GM23248 (cell line): ENCODE measurements at regions not wholly inside any gene's neighbourhood (a gene's known extent, or its start where the extent isn't known, plus 50 kb on each side); places are given as distances from the start of the nearest gene placed in this dataset.
A peak's percentile ranks its signal among the peaks of the same experiment; 100 is the strongest.

ENCODE experiments used
- DNase-seq: peaks from one replicate; pipeline ENCODE4 v3.0.0-alpha.2; 2015
- H2AFZ ChIP-seq: fragments of 200-600 bp; sonication (generic); 2 replicates; pipeline ENCODE4 v1.6.1; 2016; ENCODE audit warnings: antibody characterized with exemption
- H3F3A ChIP-seq: fragments of 200-600 bp; sonication (generic); 2 replicates; pipeline ENCODE4 v1.6.1; 2016; ENCODE audit warnings: mild to moderate bottlenecking, antibody characterized with exemption, mixed run types; ENCODE audit not compliant: insufficient read depth
- H3K27ac ChIP-seq: fragments of 200-600 bp; sonication (generic); 2 replicates; pipeline ENCODE4 v1.5.1; 2016; ENCODE audit warnings: mild to moderate bottlenecking
- H3K27me3 ChIP-seq: fragments of 200-600 bp; sonication (generic); replicated peaks from 2 replicates; pipeline ENCODE4 v1.6.1; 2016; ENCODE audit warnings: mild to moderate bottlenecking; ENCODE audit not compliant: insufficient read depth
- H3K36me3 ChIP-seq: fragments of 200-600 bp; sonication (generic); 2 replicates; pipeline ENCODE4 v1.6.1; 2016; ENCODE audit warnings: low read depth, mild to moderate bottlenecking
- H3K4me1 ChIP-seq: fragments of 200-600 bp; sonication (generic); 2 replicates; pipeline ENCODE4 v1.6.1; 2016; ENCODE audit warnings: mild to moderate bottlenecking; ENCODE audit not compliant: insufficient read depth
- H3K4me2 ChIP-seq: fragments of 200-600 bp; sonication (generic); one replicate; pipeline ENCODE4 v1.6.1; 2016; ENCODE audit warnings: mild to moderate bottlenecking; ENCODE audit not compliant: unreplicated experiment
- H3K4me3 ChIP-seq: fragments of 200-600 bp; sonication (generic); 2 replicates; pipeline ENCODE4 v1.5.1; 2016; ENCODE audit warnings: mild to moderate bottlenecking
- H3K79me2 ChIP-seq: fragments of 200-600 bp; sonication (generic); 2 replicates; pipeline ENCODE4 v1.6.1; 2016; ENCODE audit warnings: mild to moderate bottlenecking; ENCODE audit not compliant: insufficient read depth
- H3K9ac ChIP-seq: fragments of 200-600 bp; sonication (generic); 2 replicates; pipeline ENCODE4 v1.6.1; 2016; ENCODE audit warnings: mild to moderate bottlenecking
- H3K9me2 ChIP-seq: fragments of 200-600 bp; sonication (generic); 2 replicates; pipeline ENCODE4 v1.6.1; 2016; ENCODE audit warnings: mixed run types, mild to moderate bottlenecking, moderate library complexity; ENCODE audit not compliant: insufficient read depth
- H3K9me3 ChIP-seq: fragments of 200-600 bp; sonication (generic); one replicate; pipeline ENCODE4 v1.6.1; 2017; ENCODE audit warnings: low read depth
- H4K20me1 ChIP-seq: fragments of 200-600 bp; sonication (generic); 2 replicates; pipeline ENCODE4 v1.6.0; 2016; ENCODE audit not compliant: insufficient read depth
- EZH2 ChIP-seq: fragments of 200-600 bp; sonication (generic); IDR thresholded peaks from 2 replicates; pipeline ENCODE4 v1.6.1; 2018; ENCODE audit warnings: antibody characterized with exemption, mild to moderate bottlenecking; ENCODE audit not compliant: insufficient read depth, poor library complexity, severe bottlenecking
- EZH2phosphoT487 ChIP-seq: fragments of 200-600 bp; sonication (generic); IDR thresholded peaks from 2 replicates; pipeline ENCODE4 v1.6.1; 2018; ENCODE audit warnings: antibody characterized with exemption, moderate library complexity, mild to moderate bottlenecking, low read depth; ENCODE audit not compliant: insufficient read depth
- WGBS, 2 experiments: methylation state at CpG; one replicate each; pipeline ENCODE4 v1.1.6; 2015 to 2017; ENCODE audit warnings: low lambda C conversion rate in 2 of 2, low coverage in 1 of 2; ENCODE audit errors: missing lambda C conversion rate in 2 of 2; 5-methylcytosine and 5-hydroxymethylcytosine counted together
- in situ Hi-C: fragments of 300-500 bp; cut with MboI; formaldehyde crosslinking; loops from 2 replicates; pipeline ENCODE4 v1.15.0; 2020

DNA sequence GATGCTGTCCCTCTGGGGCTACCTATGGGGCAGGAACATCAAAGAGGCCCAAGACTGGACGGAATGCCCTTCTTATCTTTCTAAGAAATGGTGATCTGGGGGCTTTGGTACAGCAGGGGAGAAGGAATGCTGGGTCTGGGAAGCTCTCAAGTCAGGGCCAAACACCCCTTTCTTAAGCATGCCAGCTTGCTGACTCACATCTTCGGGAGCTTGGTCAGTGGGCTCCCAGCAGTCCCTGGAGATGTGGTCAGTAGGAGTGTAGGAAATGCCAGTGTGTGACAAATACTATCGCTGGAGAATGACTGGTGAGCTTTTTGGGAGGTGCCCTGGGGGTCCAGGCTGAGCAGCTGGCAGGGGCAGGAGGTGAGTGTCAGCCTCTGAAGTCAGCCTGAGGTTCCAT is 105.0 kb upstream of the CDC42EP3 start:
- Histone ChIP-seq H3K9ac (peak overlapping the region; percentile 60), H3K4me3 (no peak overlapping the region), H3K27me3 (no peaks in the 10 kb centered on the region), H3K4me1 (peaks cover 83% of the 10 kb centered on the region), H3K4me2 (peak overlapping the region; percentile 60), H3K9me3 (no peaks in the 10 kb centered on the region), H2AFZ (no peak overlapping the region), H3K9me2 (no peaks in the 10 kb centered on the region), H4K20me1 (no peaks in the 10 kb centered on the region), H3K79me2 (no peaks in the 10 kb centered on the region), H3K36me3 (no peaks in the 10 kb centered on the region), H3K27ac (peak overlapping the region; percentile 92), H3F3A (peaks cover 77% of the 10 kb centered on the region)
- in situ Hi-C loops = no loop called here
- no peak for TF ChIP-seq EZH2phosphoT487
- no peak for TF ChIP-seq EZH2
- peak; percentile 95 for DNase-seq
- 23 to 31% methylated on average over 3 of the region's 3 CpGs for WGBS, 2 experiments

DNA sequence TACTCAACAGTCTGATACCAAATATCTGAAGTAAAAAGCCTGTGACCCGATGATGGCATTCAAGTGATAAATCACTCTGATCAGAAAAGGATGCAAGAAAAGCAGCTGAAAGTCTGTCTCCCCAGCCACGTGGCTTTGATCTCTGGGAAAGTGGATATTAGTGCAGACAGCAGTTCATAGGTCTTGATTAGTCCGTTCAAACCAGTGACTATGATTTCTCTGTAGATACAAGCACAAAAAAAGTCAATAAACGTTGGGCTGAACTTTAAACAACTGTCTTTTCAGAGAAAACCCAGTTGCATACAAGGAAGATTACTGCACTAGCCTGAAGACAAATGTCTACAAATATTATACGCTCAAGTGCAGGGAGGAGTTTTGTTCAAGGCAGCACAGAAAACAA is 107.7 kb upstream of the CDC42EP3 start:
- H3K27ac ChIP-seq = no peak overlapping the region
- no peak overlapping the region for H3K4me2 ChIP-seq
- no peaks in the 10 kb centered on the region for H3K27me3 ChIP-seq
- DNase-seq = no peak
- no peaks in the 10 kb centered on the region for H4K20me1 ChIP-seq
- H3K4me1 ChIP-seq = peaks cover 80% of the 10 kb centered on the region
- H3K4me3 ChIP-seq = no peak overlapping the region
- no peak overlapping the region for H3K9ac ChIP-seq
- 85 to 89% methylated on average over 5 of the region's 5 CpGs for WGBS, 2 experiments
- H2AFZ ChIP-seq = no peak overlapping the region
- peaks cover 72% of the 10 kb centered on the region for H3F3A ChIP-seq
- H3K36me3 ChIP-seq = no peaks in the 10 kb centered on the region
- no peak for TF ChIP-seq EZH2
- no peak for TF ChIP-seq EZH2phosphoT487
- H3K9me2 ChIP-seq = no peaks in the 10 kb centered on the region
- no peaks in the 10 kb centered on the region for H3K9me3 ChIP-seq
- in situ Hi-C loops = no loop called here
- H3K79me2 ChIP-seq = no peaks in the 10 kb centered on the region

DNA sequence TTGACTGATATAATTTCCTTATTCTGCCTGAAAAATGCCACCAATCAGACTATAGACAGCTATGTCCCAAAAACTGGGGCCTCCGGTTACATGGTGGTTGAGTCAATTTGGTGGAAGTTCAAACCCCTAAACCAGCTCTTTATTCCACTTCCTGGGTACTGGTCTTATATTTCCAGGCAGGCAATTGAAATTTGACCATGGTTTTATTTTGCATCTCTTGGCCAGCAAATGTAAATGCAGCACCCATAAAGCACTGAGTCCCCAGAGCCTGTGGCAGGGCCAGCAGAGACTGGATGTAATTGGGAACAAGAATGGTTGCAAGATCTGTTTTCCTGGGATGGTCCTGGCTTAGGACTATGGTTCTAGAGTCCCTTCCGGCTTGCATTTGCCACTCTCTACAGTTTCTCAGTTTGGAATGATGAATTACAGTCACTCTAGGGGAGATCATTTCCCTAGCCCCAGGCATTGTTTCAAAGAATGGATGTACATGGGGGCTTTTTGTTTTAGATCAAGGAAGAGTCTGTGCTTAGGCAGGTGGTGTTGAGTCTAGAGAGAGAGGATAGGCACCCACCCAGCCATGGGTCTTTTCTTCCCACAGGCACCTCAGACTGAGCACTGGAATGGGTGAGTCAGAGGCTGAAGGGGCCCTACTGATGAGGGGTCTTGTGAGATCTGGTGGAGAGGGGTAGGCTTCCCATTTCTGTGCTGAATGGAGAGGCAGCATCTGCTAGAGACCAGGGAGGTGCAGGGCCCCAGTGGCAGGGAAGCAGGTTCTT is 108.4 kb upstream of the CDC42EP3 start:
- no peak for DNase-seq
- Histone ChIP-seq H3K9me2 (no peaks in the 10 kb centered on the region), H3K9ac (no peak overlapping the region), H3K79me2 (no peaks in the 10 kb centered on the region), H3K4me1 (peaks cover 76% of the 10 kb centered on the region), H3K27me3 (no peaks in the 10 kb centered on the region), H3K27ac (peak overlapping the region; percentile 44), H4K20me1 (no peaks in the 10 kb centered on the region), H2AFZ (no peak overlapping the region), H3K4me2 (peak overlapping the region; percentile 48), H3K9me3 (no peaks in the 10 kb centered on the region), H3F3A (peaks cover 65% of the 10 kb centered on the region), H3K4me3 (no peak overlapping the region), H3K36me3 (no peaks in the 10 kb centered on the region)
- 98 to 100% methylated on average over 2 of the region's 2 CpGs for WGBS, 2 experiments
- in situ Hi-C loops = no loop called here
- TF ChIP-seq EZH2 = no peak
- no peak for TF ChIP-seq EZH2phosphoT487

DNA sequence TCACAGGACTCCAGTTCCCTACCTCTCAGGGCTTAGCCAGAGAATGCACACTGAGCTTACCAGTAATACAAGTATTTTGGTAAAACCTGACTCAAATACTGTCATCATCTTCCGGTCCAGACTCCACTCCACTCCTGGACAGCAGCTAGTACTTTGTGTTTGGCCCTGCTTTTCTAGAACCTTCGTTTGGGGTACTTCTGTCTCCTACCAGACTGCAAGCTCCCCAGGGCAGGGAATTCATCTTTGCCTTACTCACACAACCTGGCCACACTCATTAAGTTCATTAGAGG is 108.9 kb upstream of the CDC42EP3 start:
- Histone ChIP-seq H3K27ac (peak overlapping the region; percentile 44), H3K9ac (no peak overlapping the region), H3K9me2 (no peaks in the 10 kb centered on the region), H3K4me2 (peak overlapping the region; percentile 48), H3K27me3 (no peaks in the 10 kb centered on the region), H3K36me3 (no peaks in the 10 kb centered on the region), H3K79me2 (no peaks in the 10 kb centered on the region), H4K20me1 (no peaks in the 10 kb centered on the region), H3K9me3 (no peaks in the 10 kb centered on the region), H2AFZ (no peak overlapping the region), H3K4me3 (no peak overlapping the region), H3F3A (peaks cover 60% of the 10 kb centered on the region), H3K4me1 (peaks cover 71% of the 10 kb centered on the region)
- peak; percentile 80 for DNase-seq
- in situ Hi-C loops = no loop called here
- TF ChIP-seq EZH2phosphoT487 (no peak), EZH2 (no peak)
- whole genome bisulfite sequencing, 2 experiments = 28 to 33% methylated on average over 2 of the region's 2 CpGs

DNA sequence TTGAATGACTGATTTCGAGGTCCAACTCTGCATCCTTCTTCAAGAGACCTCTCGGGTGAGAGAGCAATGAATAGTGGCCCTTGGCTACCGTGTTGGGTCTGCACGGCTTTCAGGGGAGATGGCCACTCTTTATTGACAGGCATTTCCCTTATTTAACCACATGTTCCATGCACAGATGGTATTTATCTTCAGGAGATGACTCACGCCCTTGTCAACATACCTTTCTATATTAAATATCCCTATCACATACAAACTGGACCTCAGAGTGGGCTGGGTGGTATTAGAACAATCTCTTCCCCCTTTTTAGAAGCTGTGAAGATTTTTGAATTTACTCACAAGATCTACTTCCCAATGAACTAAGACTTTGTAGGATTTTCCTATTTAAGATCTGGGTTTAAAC is 109.6 kb upstream of the CDC42EP3 start:
- in situ Hi-C loops = no loop called here
- peak; percentile 72 for DNase-seq
- 18 to 25% methylated on average over 5 of the region's 5 CpGs for WGBS, 2 experiments
- no peaks in the 10 kb centered on the region for H3K9me3 ChIP-seq
- H3K9me2 ChIP-seq = no peaks in the 10 kb centered on the region
- H3K4me2 ChIP-seq = peak overlapping the region; percentile 48
- H3K36me3 ChIP-seq = no peaks in the 10 kb centered on the region
- no peaks in the 10 kb centered on the region for H3K79me2 ChIP-seq
- TF ChIP-seq EZH2 (no peak), EZH2phosphoT487 (no peak)
- H3K27me3 ChIP-seq = no peaks in the 10 kb centered on the region
- H3K27ac ChIP-seq = peak overlapping the region; percentile 25
- H3K9ac ChIP-seq = no peak overlapping the region
- peaks cover 64% of the 10 kb centered on the region for H3K4me1 ChIP-seq
- no peaks in the 10 kb centered on the region for H4K20me1 ChIP-seq
- H3F3A ChIP-seq = peaks cover 55% of the 10 kb centered on the region
- H2AFZ ChIP-seq = no peak overlapping the region
- H3K4me3 ChIP-seq = no peak overlapping the region
